HG03439 (cell line): ENCODE measurements at regions not wholly inside any gene's neighbourhood (a gene's known extent, or its start where the extent isn't known, plus 50 kb on each side); places are given as distances from the start of the nearest gene placed in this dataset.
"Not testable (repeated sequence)": the region's sequence is repeated elsewhere in the genome, so short reads cannot be mapped to it uniquely, and the experiment has no call there.

Experiments
- ATAC-seq: cut with Tn5 transposase; IDR thresholded peaks from one replicate; pipeline ENCODE4 v1.9.1; 2021; ENCODE audit warnings: mild to moderate bottlenecking, moderate library complexity; ENCODE audit not compliant: unreplicated experiment

DNA sequence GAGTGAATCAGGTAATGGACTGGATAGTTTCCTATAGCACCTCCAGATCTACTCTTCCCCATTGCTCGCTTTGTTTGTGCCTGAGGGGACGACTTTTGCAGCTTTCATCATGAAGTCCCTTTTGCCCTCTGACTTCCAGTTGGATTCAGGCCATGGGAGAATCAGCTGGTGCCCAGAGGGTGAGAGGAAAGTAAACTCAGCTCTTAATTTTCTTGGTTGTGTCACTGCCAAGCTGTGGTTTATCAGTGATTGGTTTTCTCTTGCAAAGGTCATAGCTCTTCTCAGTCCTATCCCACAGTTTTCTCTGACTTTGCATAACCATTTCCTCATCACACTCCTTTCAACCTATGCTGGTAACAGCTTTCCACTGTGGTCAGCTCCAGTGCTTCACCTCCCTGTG, 200.1 kb downstream of the KCNJ2 start:
- no peak for ATAC-seq

GRCh38 chr17:70370816-70371215, 201.5 kb downstream of the KCNJ2 start:
- ATAC-seq, result no peak

DNA sequence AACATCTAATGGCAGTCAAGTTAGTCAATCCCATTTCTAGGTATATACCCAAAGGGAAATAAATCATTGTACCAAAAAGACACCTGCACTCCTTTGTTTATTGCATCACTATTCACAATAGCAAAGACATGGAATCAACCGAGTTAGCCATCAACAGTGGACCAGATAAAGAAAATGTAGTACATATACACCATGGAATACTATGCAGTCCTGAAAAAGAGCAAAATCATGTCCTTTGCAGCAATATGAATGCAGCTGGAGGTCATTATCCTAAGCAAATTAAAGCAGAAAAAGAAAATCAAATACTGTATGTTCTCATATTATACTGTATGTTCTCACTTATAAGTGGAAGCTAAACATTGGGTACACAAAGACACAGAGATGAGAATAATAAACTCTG, 204.0 kb downstream of the KCNJ2 start:
- no peak for ATAC-seq

DNA sequence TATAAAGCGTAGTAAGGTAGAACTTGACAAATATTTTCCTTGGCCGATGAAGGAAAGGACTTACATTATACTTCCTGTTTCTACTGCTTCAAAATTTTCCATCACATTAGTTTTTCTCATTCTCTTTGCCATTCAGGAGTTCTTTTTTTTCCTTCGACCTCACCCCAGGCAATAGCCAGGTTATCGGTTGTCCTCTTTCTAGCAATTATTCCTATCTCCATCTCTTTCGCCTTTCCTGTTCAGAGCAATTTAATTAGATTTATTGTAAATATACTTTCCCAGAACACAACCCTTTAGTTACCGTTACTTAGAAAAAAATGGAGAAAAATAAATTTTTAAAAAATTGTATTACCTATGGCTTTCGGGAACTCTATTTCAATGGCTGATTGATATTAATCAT, 205.2 kb downstream of the KCNJ2 start:
- ATAC-seq, result no peak

GRCh38 chr17:70375406-70375805, 206.1 kb downstream of the KCNJ2 start:
- ATAC-seq, result no peak

DNA sequence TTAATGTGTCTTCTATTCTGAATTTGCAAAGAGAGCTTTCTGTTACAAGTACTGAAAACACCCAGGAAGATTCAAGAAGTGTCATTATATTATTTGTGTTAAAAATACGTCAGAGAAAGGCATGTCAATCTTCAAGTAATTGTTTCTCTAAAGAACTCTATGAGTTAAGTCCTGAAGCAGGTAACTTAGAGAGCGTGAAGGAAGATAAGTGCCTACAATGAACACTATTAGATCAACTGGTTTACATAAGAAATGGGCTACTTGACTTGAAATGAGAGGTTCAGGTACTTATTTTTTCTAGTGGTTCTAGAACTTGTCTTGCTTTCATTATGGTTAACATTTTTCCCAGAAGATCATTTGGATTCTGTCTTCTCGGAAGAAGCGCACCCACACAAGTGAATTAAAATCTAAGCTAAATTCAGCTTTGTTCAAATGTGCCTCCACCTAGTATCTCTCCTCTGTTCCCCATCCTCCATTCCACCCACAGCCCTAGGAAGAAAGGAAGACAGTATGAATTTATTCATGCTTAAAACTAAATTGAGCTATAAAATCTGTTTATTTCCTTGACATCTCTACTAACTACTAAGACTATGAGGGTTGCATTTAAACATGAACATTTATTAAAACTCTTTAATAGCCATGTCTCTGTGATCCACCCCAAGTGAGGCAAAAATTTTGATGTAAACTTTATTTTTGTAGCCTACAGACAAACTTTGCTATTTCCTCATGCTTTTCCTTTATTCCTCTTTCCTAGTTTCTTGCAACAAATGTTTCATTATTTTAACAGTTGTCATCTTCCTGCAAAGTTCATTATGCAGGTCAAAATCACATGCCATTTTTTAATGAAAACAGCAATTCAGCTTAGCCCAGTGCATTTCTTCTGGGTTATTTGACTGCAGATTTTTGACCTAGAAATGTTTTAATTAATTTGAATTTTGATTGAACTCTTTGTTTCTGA, 206.8 kb downstream of the KCNJ2 start:
- no peak for ATAC-seq

DNA sequence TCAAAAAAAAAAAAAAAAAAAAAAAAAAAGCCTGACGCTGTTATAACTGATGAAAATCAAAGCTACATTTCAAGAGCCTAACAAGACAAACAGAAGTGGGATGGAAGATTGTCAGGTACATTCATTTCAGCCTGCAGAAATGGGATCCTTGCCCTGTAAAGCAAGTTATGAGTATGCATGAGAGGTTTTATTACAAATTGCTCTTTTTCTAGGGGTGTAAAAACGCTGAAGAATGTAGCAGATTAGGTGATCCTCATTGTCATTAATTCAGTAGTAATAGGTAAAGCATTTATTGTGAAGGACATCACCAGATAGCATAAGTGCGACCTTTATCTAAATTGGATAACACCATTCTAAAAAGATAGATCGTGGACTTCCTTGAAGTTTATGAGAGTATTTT, 208.3 kb downstream of the KCNJ2 start:
- no peak for ATAC-seq

GRCh38 chr17:70378076-70378475, 208.7 kb downstream of the KCNJ2 start:
- ATAC-seq, result no peak

DNA sequence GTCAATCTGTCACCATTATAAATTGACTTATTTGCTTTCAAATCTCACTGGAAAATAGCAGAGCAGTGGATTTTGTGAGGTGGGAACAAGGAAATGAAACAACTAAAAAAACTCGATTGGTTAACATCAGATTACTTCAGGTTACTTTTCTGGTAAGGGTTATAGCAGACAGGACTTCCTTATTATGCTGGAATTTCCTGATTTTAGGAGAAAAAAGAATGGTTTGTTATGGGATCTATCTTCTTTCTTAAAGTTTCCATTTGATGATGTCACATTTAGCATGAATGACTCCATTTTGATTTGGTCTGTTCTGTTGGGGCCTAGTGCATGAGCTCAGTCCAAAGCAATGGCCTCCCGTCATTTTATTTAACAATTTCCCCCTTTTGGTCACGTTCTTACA, 210.6 kb downstream of the KCNJ2 start:
- ATAC-seq, result no peak

GRCh38 chr17:70381916-70382315, 212.6 kb downstream of the KCNJ2 start:
- ATAC-seq, result not testable (repeated sequence)

GRCh38 chr17:70388326-70388725, 219.0 kb downstream of the KCNJ2 start:
- no peak for ATAC-seq

DNA sequence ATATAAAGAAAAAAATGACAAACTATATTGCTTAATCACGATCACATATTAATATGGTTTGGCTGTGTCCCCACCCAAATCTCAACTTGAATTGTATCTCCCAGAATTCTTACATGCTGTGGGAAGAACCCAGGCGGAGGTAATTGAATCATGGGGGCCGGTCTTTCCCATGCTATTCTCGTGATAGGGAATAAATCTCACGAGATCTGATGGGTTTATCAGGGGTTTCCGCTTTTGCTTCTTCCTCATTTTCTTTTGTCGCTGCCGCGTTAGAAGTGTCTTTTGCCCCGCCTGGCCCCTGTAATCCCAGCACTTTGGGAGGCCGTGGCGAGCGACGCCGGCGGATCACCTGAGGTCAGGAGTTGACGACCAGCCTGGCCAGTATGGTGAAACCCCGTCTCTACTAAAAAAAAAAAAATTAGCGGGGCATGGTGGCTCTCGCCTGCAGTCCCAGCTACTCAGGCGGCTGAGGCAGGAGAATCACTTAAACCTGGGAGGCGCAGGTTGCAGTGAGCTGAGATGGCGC, 220.0 kb downstream of the KCNJ2 start:
- not testable (repeated sequence) for ATAC-seq

DNA sequence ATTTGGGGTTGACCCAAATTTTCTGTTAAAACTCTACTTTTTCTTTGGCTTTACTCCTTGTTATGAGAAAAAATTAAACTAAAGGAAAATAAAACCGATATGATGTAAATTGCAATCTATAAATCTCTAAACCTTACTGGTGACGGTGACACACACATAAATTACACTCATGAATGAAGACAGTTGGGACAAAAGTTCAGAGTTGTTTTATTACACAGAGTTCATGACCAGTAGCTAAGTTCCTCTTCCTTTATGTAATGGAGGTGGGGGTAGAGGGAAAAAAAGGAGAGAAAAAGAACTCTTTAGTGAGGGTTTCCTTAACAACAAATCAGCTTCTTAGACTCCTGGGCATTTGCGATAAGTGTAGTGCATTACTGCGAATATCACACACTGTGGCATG, 220.7 kb downstream of the KCNJ2 start:
- no peak for ATAC-seq

DNA sequence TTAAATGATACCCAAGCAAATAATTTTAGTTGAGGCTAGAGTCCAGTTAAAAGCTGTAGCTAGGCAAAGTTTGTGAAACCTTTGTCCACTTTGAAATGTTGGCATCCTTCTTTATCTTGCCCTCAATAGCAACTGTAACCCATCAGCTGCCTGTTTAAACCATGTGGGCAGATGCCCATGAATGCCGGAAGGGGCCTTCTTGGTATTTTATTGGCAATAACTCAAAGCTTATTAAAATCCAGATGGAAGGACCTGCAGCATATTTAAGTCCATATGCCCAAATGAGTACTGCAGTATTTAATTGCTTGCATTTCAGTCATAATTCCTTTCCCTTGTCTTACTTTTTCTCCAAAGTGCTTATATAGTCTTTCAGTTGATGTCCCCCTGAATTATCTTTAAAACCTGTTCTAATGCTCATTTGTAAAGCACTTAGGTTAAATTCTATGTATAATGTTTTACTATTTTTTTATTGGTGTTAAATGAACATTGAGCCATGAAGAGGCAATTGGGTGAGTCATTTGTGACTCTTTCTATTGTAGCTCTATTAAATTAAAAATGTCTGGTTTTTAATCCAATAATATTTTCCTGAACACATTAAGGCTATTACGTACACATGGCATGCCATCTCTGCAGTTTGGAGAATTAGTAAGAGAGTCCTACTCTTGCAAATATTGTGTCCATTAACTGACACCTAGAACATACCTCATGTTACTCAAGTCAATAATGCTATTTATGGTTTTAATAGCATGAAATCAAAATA, 225.3 kb downstream of the KCNJ2 start:
- no peak for ATAC-seq

- no peak for ATAC-seq
These were observed 236.3 kb downstream of the KCNJ2 start for GRCh38 chr17:70405492-70406220.

GRCh38 chr17:70407506-70407905, 238.2 kb downstream of the KCNJ2 start:
- no peak for ATAC-seq

- ATAC-seq, result no peak
These were observed 239.4 kb downstream of the KCNJ2 start for GRCh38 chr17:70408768-70409167.

GRCh38 chr17:70414300-70414699, 245.0 kb downstream of the KCNJ2 start:
- ATAC-seq, result no peak

- no peak for ATAC-seq
These were observed 251.6 kb downstream of the KCNJ2 start for GRCh38 chr17:70420861-70421445.

DNA sequence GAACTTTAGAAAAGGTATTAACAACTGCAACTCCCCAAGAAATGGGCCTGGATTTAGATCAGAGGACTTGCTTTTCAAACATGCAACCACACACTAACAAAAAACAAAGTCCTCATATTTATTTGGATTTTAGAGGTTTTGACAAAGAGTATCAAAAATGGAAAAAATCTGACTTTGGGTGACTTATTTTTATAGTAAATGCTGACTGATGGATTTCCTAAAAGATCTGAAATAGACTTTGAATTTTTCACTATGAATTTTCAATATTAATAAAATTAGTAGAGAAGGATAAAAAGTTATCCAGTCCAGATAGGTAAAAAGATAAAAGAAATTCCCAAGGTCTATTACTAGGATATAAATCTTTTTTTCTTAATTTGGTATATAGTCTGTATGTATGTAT, 253.5 kb downstream of the KCNJ2 start:
- no peak for ATAC-seq

GRCh38 chr17:70423562-70423961, 254.2 kb downstream of the KCNJ2 start:
- no peak for ATAC-seq
